H1 (cell line): ENCODE measurements at regions not wholly inside any gene's neighbourhood (a gene's known extent, or its start where the extent isn't known, plus 50 kb on each side); places are given as distances from the start of the nearest gene placed in this dataset.

ENCODE experiments used
- CTCF ChIA-PET: fragments of 300-600 bp; sonication (Branson Sonifier 250); formaldehyde crosslinking; loops from one replicate; lab custom pipeline; 2021; ENCODE audit not compliant: partially characterized antibody; lab: Charles Lee
- POLR2A ChIA-PET: fragments of 300-600 bp; sonication (Branson Sonifier 250); formaldehyde crosslinking; loops from one replicate; lab custom pipeline; 2021; ENCODE audit warnings: inconsistent platforms; ENCODE audit not compliant: partially characterized antibody; lab: Charles Lee
- DNase-seq, 2 experiments: peaks; one replicate each; pipeline versions ENCODE4 v3.0.0 to v3.0.0-alpha.2; 2010 to 2022; ENCODE audit warnings: low spot score in 2 of 2, low read depth in 1 of 2, mixed read lengths in 1 of 2
- FAIRE-seq: peaks from 2 replicates; lab custom pipeline; 2011; peaks lifted over from hg19 to GRCh38; lab: Jason Lieb, UNC
- H2AFZ ChIP-seq: 2 replicates; pipeline ENCODE4 v1.8.1; 2012; ENCODE audit warnings: low read length, inconsistent platforms
- H2AK5ac ChIP-seq: 2 replicates; pipeline ENCODE4 v1.6.1; 2013; ENCODE audit warnings: low read depth, low read length
- H2BK120ac ChIP-seq: replicated peaks from 2 replicates; pipeline ENCODE3; 2013; ENCODE audit warnings: low read depth, low read length, inconsistent platforms
- H2BK12ac ChIP-seq: 2 replicates; pipeline ENCODE4 v1.6.1; 2013; ENCODE audit warnings: low read depth, low read length
- H2BK15ac ChIP-seq: 2 replicates; pipeline ENCODE4 v1.6.1; 2013; ENCODE audit warnings: low read length
- H2BK20ac ChIP-seq: 2 replicates; pipeline ENCODE4 v1.6.1; 2013; ENCODE audit warnings: low read length
- H2BK5ac ChIP-seq: 2 replicates; pipeline ENCODE4 v1.6.1; 2013; ENCODE audit warnings: low read depth, low read length
- H3K14ac ChIP-seq: 2 replicates; pipeline ENCODE4 v1.6.1; 2013; ENCODE audit warnings: inconsistent platforms; ENCODE audit not compliant: insufficient read length
- H3K18ac ChIP-seq: 2 replicates; pipeline ENCODE4 v1.6.1; 2013; ENCODE audit warnings: low read length; ENCODE audit errors: extremely low read depth
- H3K23ac ChIP-seq: 2 replicates; pipeline ENCODE4 v1.6.1; 2013; ENCODE audit warnings: inconsistent platforms; ENCODE audit not compliant: insufficient read length
- H3K23me2 ChIP-seq: 2 replicates; pipeline ENCODE4 v1.6.1; 2013; ENCODE audit warnings: low read depth, low read length
- H3K27ac ChIP-seq: 2 replicates; pipeline ENCODE4 v1.6.1; 2011; ENCODE audit warnings: low read depth, low read length, inconsistent platforms
- H3K27me3 ChIP-seq, 4 experiments: replicated peaks in 1 of 4; 1 replicate in 1 of 4; 2 replicates in 3 of 4; pipeline versions ENCODE4 v1.6.1 to v1.8.1; 2011 to 2013; ENCODE audit warnings: low read length in 3 of 4, mild to moderate bottlenecking in 3 of 4, inconsistent platforms in 2 of 4, mixed read lengths in 2 of 4, moderate library complexity in 1 of 4; ENCODE audit not compliant: control insufficient read depth in 3 of 4, insufficient read depth in 3 of 4; ENCODE audit errors: extremely low read depth in 1 of 4
- H3K36me3 ChIP-seq, 4 experiments: 2 replicates each; pipeline versions ENCODE4 v1.6.1 to v1.8.1; 2011 to 2013; ENCODE audit warnings: mild to moderate bottlenecking in 4 of 4, low read length in 3 of 4, moderate library complexity in 2 of 4, control low read depth in 1 of 4, inconsistent platforms in 1 of 4; ENCODE audit not compliant: insufficient read depth in 4 of 4, control insufficient read depth in 2 of 4
- H3K4ac ChIP-seq: replicated peaks from 2 replicates; pipeline ENCODE3; 2013; ENCODE audit warnings: low read length, low read depth, mixed read lengths, inconsistent platforms; ENCODE audit not compliant: insufficient read length
- H3K4me1 ChIP-seq, 4 experiments: replicated peaks in 1 of 4; 1 replicate in 1 of 4; 2 replicates in 3 of 4; pipeline versions ENCODE4 v1.6.1 to v1.8.1; 2011 to 2013; ENCODE audit warnings: low read length in 3 of 4, inconsistent platforms in 2 of 4, mixed read lengths in 1 of 4; ENCODE audit not compliant: insufficient read depth in 4 of 4, control insufficient read depth in 3 of 4
- H3K4me2 ChIP-seq, 2 experiments: 2 replicates each; pipeline versions ENCODE4 v1.6.1 to v1.8.1; 2011 to 2013; ENCODE audit warnings: low read depth in 2 of 2, low read length in 2 of 2, control low read depth in 1 of 2, inconsistent platforms in 1 of 2, mild to moderate bottlenecking in 1 of 2; ENCODE audit not compliant: insufficient read depth in 1 of 2
- H3K4me3 ChIP-seq, 4 experiments: fragments of 200-600, 300-600 bp in 1 of 4; sonication (generic), shearing (Covaris generic), sonication (Bioruptor Twin) in 1 of 4; 2 replicates each; pipeline versions ENCODE4 v1.5.1 to v1.8.1; 2011 to 2016; ENCODE audit warnings: low read length in 4 of 4, low read depth in 3 of 4, control low read depth in 2 of 4, inconsistent platforms in 2 of 4, mild to moderate bottlenecking in 2 of 4, mixed read lengths in 1 of 4, moderate library complexity in 1 of 4; ENCODE audit not compliant: insufficient read depth in 2 of 4; ENCODE audit errors: extremely low read depth in 1 of 4
- H3K56ac ChIP-seq: replicated peaks from 2 replicates; pipeline ENCODE3; 2013; ENCODE audit warnings: low read depth, mild to moderate bottlenecking, mixed read lengths, low read length, inconsistent platforms; ENCODE audit not compliant: insufficient read length
- H3K79me1 ChIP-seq: 2 replicates; pipeline ENCODE4 v1.6.1; 2013; ENCODE audit warnings: low read depth, low read length, control low read depth
- H3K79me2 ChIP-seq, 2 experiments: 2 replicates each; pipeline versions ENCODE4 v1.6.1 to v1.8.1; 2012 to 2013; ENCODE audit warnings: low read length in 2 of 2, mild to moderate bottlenecking in 2 of 2, inconsistent platforms in 1 of 2; ENCODE audit not compliant: insufficient read depth in 2 of 2, control insufficient read depth in 1 of 2
- H3K9ac ChIP-seq, 4 experiments: replicated peaks in 1 of 4; 1 replicate in 1 of 4; 2 replicates in 3 of 4; pipeline versions ENCODE4 v1.6.1 to v1.8.1; 2011 to 2013; ENCODE audit warnings: low read depth in 3 of 4, low read length in 3 of 4, control low read depth in 2 of 4, mild to moderate bottlenecking in 2 of 4, moderate library complexity in 2 of 4, inconsistent platforms in 1 of 4; ENCODE audit errors: extremely low read depth in 1 of 4
- H3K9me3 ChIP-seq, 2 experiments: 2 replicates each; pipeline versions ENCODE4 v1.6.1 to v1.8.1; 2012 to 2013; ENCODE audit warnings: mild to moderate bottlenecking in 2 of 2, moderate library complexity in 2 of 2, control low read depth in 1 of 2, inconsistent platforms in 1 of 2, low read depth in 1 of 2, low read length in 1 of 2, mixed read lengths in 1 of 2; ENCODE audit not compliant: insufficient read depth in 2 of 2
- H4K20me1 ChIP-seq, 2 experiments: replicated peaks in 1 of 2; 2 replicates each; pipeline versions ENCODE3 to v1.8.1; 2011 to 2013; ENCODE audit warnings: inconsistent platforms in 2 of 2, low read length in 2 of 2, mild to moderate bottlenecking in 1 of 2; ENCODE audit not compliant: insufficient read depth in 2 of 2, control insufficient read depth in 1 of 2
- H4K5ac ChIP-seq: 2 replicates; pipeline ENCODE4 v1.6.1; 2013; ENCODE audit warnings: low read length, low read depth, mixed read lengths, inconsistent platforms; ENCODE audit not compliant: insufficient read length
- H4K8ac ChIP-seq: 2 replicates; pipeline ENCODE4 v1.8.0; 2013; ENCODE audit warnings: mild to moderate bottlenecking, moderate library complexity, low read length, inconsistent platforms; ENCODE audit not compliant: insufficient read depth; ENCODE audit errors: extremely low read depth
- H4K91ac ChIP-seq: replicated peaks from 2 replicates; pipeline ENCODE3; 2013; ENCODE audit warnings: low read length, mixed read lengths, inconsistent platforms; ENCODE audit not compliant: insufficient read length
- EZH2 ChIP-seq: fragments of 200-600 bp; sonication (generic); IDR thresholded peaks from 2 replicates; pipeline ENCODE4 v1.7.1; 2012; ENCODE audit warnings: low read depth, mild to moderate bottlenecking, moderate library complexity, low read length, inconsistent platforms; ENCODE audit not compliant: severe bottlenecking
- FOSL1 ChIP-seq: IDR thresholded peaks from 2 replicates; pipeline ENCODE4 v1.6.1; 2011; ENCODE audit warnings: mild to moderate bottlenecking, low read depth, low read length, moderate library complexity; ENCODE audit not compliant: insufficient read depth
- MAX ChIP-seq: IDR thresholded peaks from 2 replicates; pipeline ENCODE4 v1.6.1; 2012; ENCODE audit warnings: inconsistent platforms
- RNF2 ChIP-seq: fragments of 200-900, 300-1000 bp; sonication (generic); IDR thresholded peaks from 2 replicates; pipeline ENCODE4 v1.7.1; 2016; ENCODE audit warnings: borderline replicate concordance, low read depth, mild to moderate bottlenecking, antibody characterized with exemption, low read length; ENCODE audit not compliant: poor library complexity, severe bottlenecking; ENCODE audit errors: missing control alignments
- SP2 ChIP-seq: IDR thresholded peaks from 2 replicates; pipeline ENCODE4 v1.6.1; 2012; ENCODE audit warnings: mild to moderate bottlenecking, low read length, inconsistent platforms
- SP4 ChIP-seq: IDR thresholded peaks from 2 replicates; pipeline ENCODE4 v1.6.1; 2012; ENCODE audit warnings: low read length, inconsistent platforms
- ZNF274 ChIP-seq: IDR thresholded peaks from 2 replicates; pipeline ENCODE4 v1.7.0; 2012; ENCODE audit warnings: low read length, borderline replicate concordance; ENCODE audit errors: extremely low read depth
- WGBS, 2 experiments: shearing (Covaris generic) in 1 of 2; methylation state at CpG; one replicate each; pipeline versions ENCODE4 v1.1.6 to v1.1.7; 2013 to 2015; ENCODE audit warnings: low lambda C conversion rate in 2 of 2, mixed read lengths in 2 of 2, inconsistent platforms in 1 of 2, low coverage in 1 of 2, missing lambda C conversion rate in 1 of 2; ENCODE audit not compliant: insufficient replicate concordance in 2 of 2, insufficient coverage in 1 of 2, insufficient read length in 1 of 2; ENCODE audit errors: extremely low coverage in 1 of 2, missing lambda C conversion rate in 1 of 2; 5-methylcytosine and 5-hydroxymethylcytosine counted together

- Histone ChIP-seq H3K27ac (no peak overlapping the region), H3K9ac (no peak overlapping the region), H3K79me1 (no peaks in the 10 kb centered on the region), H3K18ac (no peak overlapping the region), H3K14ac (no peak overlapping the region), H3K36me3 (no peaks in the 10 kb centered on the region), H4K8ac (no peak overlapping the region), H2BK15ac (no peak overlapping the region)
- no peak for DNase-seq
- no peak for FAIRE-seq
- TF ChIP-seq FOSL1 (no peak), RNF2 (no peak), EZH2 (no peak), SP4 (no peak), ZNF274 (no peak), SP2 (no peak), MAX (no peak)
- TF ChIP-seq, all 59 proteins: peak for 0
- Histone ChIP-seq H3K4me3 (no peak overlapping the region), H2BK20ac (no peak overlapping the region), H4K20me1 (no peaks in the 10 kb centered on the region), H3K9me3 (no peaks in the 10 kb centered on the region), H3K4ac (no peak overlapping the region), H3K27me3 (peaks cover 0 to 2% (median 0%) of the 10 kb centered on the region in 4 experiments; a peak in 1 of 7 replicates), H2BK5ac (no peak overlapping the region), H4K91ac (no peak overlapping the region), H3K4me2 (no peak overlapping the region), H3K23ac (no peak overlapping the region), H2BK120ac (no peak overlapping the region), H3K23me2 (no peaks in the 10 kb centered on the region), H2BK12ac (no peak overlapping the region), H3K79me2 (no peaks in the 10 kb centered on the region), H2AFZ (0 out of 2 replicates have a peak overlapping the region, but pooled peaks have one; percentile 14), H3K56ac (no peak overlapping the region), H2AK5ac (no peak overlapping the region), H3K4me1 (no peaks in the 10 kb centered on the region), H4K5ac (no peak overlapping the region)
- 87% methylated on average over 11 of the region's 11 CpGs; no CpG with 5 or more reads in 1 of the 2 experiments for WGBS, 2 experiments
- CTCF ChIA-PET, result interaction anchor here (0.6 kb wide), 1 partner anchor 84 kb away, joined by 5 read pairs; no protein-coding TSS in a partner anchor
- POLR2A ChIA-PET, result interaction anchor here (1.5 kb wide), 1 partner anchor 35 kb away, joined by 4 read pairs; no protein-coding TSS in a partner anchor
Observed at GRCh38 chr7:24444666-24445440, 128.4 kb upstream of the PALS2 start.
